CD4-positive, alpha-beta T cell (primary cell): ENCODE measurements at regions not wholly inside any gene's neighbourhood (a gene's known extent, or its start where the extent isn't known, plus 50 kb on each side); places are given as distances from the start of the nearest gene placed in this dataset.

Experiments
- ATAC-seq: fragments of 200-7000 bp; cut with Tn5 transposase; one replicate; pipeline ENCODE4 v1.10.0; 2022; ENCODE audit warnings: mild to moderate bottlenecking; ENCODE audit not compliant: poor library complexity
- CTCF ChIA-PET: fragments of 350-600 bp; sonication (Branson Sonifier 250); formaldehyde crosslinking; loops from one replicate; lab custom pipeline; 2021; ENCODE audit warnings: antibody characterized with exemption, inconsistent platforms; lab: Charles Lee
- POLR2A ChIA-PET: fragments of 350-600 bp; sonication (Branson Sonifier 250); formaldehyde crosslinking; loops from one replicate; lab custom pipeline; 2021; ENCODE audit warnings: antibody characterized with exemption, inconsistent platforms; lab: Charles Lee
- DNase-seq, 14 experiments: peaks; one replicate each; pipeline ENCODE4 v3.0.0-alpha.2; 2013 to 2020; ENCODE audit warnings: mixed read lengths in 2 of 14
- H3K27ac ChIP-seq, 2 donors: one replicate each; pipeline versions ENCODE4 v1.5.1 to v1.7.0; 2013; ENCODE audit warnings: low read length in 2 of 2, low read depth in 1 of 2, mild to moderate bottlenecking in 1 of 2
- H3K27me3 ChIP-seq, 2 experiments: 1 replicate in 1 of 2; 2 replicates in 1 of 2; pipeline versions ENCODE4 v1.6.1 to v1.7.0; 2013; ENCODE audit warnings: low read length in 2 of 2, control low read depth in 1 of 2, mild to moderate bottlenecking in 1 of 2, moderate library complexity in 1 of 2; ENCODE audit not compliant: insufficient read depth in 2 of 2, control insufficient read depth in 1 of 2
- H3K36me3 ChIP-seq: one replicate; pipeline ENCODE4 v1.6.1; 2013; ENCODE audit warnings: low read length, control low read depth; ENCODE audit not compliant: insufficient read depth
- H3K4me1 ChIP-seq: one replicate; pipeline ENCODE4 v1.6.1; 2013; ENCODE audit warnings: low read length, control low read depth; ENCODE audit not compliant: insufficient read depth
- H3K4me3 ChIP-seq: one replicate; pipeline ENCODE4 v1.5.1; 2013; ENCODE audit warnings: mild to moderate bottlenecking, low read length, moderate library complexity
- H3K9me3 ChIP-seq, 2 experiments: 1 replicate in 1 of 2; 2 replicates in 1 of 2; pipeline versions ENCODE4 v1.6.1 to v1.7.0; 2013; ENCODE audit warnings: low read length in 2 of 2, mild to moderate bottlenecking in 2 of 2, control low read depth in 1 of 2, moderate library complexity in 1 of 2; ENCODE audit not compliant: control insufficient read depth in 1 of 2, insufficient read depth in 1 of 2
- H3K27ac Mint-ChIP-seq: one replicate; pipeline ENCODE4 v1.8.0; 2020; ENCODE audit warnings: mixed read lengths
- H3K27me3 Mint-ChIP-seq: one replicate; pipeline ENCODE4 v1.8.0; 2021; ENCODE audit warnings: mixed read lengths
- H3K36me3 Mint-ChIP-seq: one replicate; pipeline ENCODE4 v1.8.0; 2021; ENCODE audit warnings: low read depth, mixed read lengths
- H3K4me1 Mint-ChIP-seq: one replicate; pipeline ENCODE4 v1.8.0; 2021; ENCODE audit warnings: low read depth, mixed read lengths
- H3K4me3 Mint-ChIP-seq: one replicate; pipeline ENCODE4 v1.8.0; 2020; ENCODE audit warnings: mild to moderate bottlenecking, mixed read lengths
- H3K9me3 Mint-ChIP-seq: one replicate; pipeline ENCODE4 v1.8.0; 2020; ENCODE audit warnings: mixed read lengths
- intact Hi-C, 2 experiments: fragments of 100-400 bp; cut with DNase I in 1 of 2; cut with micrococcal nuclease in 1 of 2; formaldehyde crosslinking; loops; one replicate each; pipeline versions ENCODE4 v1.15.1 to v1.9.0; 2023 to 2025; cut with DNase I, micrococcal nuclease
- TF ChIP-seq, protein P1 (sequence below): fragments of 200-600 bp; IDR thresholded peaks from one replicate; pipeline ENCODE4 v1.8.0; 2022; ENCODE audit warnings: antibody characterized with exemption, mild to moderate bottlenecking

GRCh38 chr9:135244271-135245221 is 157.1 kb downstream of the OLFM1 start:
- H3K9me3 ChIP-seq, result peaks cover 0 to 7% of the 10 kb centered on the region in 2 experiments
- TF ChIP-seq, protein P1, sequence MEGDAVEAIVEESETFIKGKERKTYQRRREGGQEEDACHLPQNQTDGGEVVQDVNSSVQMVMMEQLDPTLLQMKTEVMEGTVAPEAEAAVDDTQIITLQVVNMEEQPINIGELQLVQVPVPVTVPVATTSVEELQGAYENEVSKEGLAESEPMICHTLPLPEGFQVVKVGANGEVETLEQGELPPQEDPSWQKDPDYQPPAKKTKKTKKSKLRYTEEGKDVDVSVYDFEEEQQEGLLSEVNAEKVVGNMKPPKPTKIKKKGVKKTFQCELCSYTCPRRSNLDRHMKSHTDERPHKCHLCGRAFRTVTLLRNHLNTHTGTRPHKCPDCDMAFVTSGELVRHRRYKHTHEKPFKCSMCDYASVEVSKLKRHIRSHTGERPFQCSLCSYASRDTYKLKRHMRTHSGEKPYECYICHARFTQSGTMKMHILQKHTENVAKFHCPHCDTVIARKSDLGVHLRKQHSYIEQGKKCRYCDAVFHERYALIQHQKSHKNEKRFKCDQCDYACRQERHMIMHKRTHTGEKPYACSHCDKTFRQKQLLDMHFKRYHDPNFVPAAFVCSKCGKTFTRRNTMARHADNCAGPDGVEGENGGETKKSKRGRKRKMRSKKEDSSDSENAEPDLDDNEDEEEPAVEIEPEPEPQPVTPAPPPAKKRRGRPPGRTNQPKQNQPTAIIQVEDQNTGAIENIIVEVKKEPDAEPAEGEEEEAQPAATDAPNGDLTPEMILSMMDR, result no peak
- no peak overlapping the region for H3K27ac ChIP-seq
- no peaks in the 10 kb centered on the region for H3K36me3 ChIP-seq
- H3K27me3 ChIP-seq, result peaks cover 0 to 4% of the 10 kb centered on the region in 2 experiments
- peaks cover 12% of the 10 kb centered on the region for H3K27me3 Mint-ChIP-seq
- intact Hi-C loops, result no loop called here
- ATAC-seq (no peak), DNase-seq (no peak)
- no peaks in the 10 kb centered on the region for H3K36me3 Mint-ChIP-seq
- H3K4me1 Mint-ChIP-seq, result no peaks in the 10 kb centered on the region
- no peak overlapping the region for H3K4me3 ChIP-seq
- no peak overlapping the region for H3K4me3 Mint-ChIP-seq
- H3K9me3 Mint-ChIP-seq, result no peaks in the 10 kb centered on the region
- H3K4me1 ChIP-seq, result no peaks in the 10 kb centered on the region
- ChIA-PET CTCF (no interaction called here), POLR2A (no interaction called here)
- no peak overlapping the region for H3K27ac Mint-ChIP-seq

- no peak overlapping the region for H3K4me3 Mint-ChIP-seq
- DNase-seq (no peak), ATAC-seq (no peak)
- H3K4me1 ChIP-seq, result no peaks in the 10 kb centered on the region
- H3K4me3 ChIP-seq, result no peak overlapping the region
- peaks cover 0 to 4% of the 10 kb centered on the region in 2 experiments for H3K27me3 ChIP-seq
- TF ChIP-seq, protein P1, result no peak
- intact Hi-C loops, result no loop called here
- H3K27ac Mint-ChIP-seq, result no peak overlapping the region
- H3K4me1 Mint-ChIP-seq, result no peaks in the 10 kb centered on the region
- H3K36me3 Mint-ChIP-seq, result no peaks in the 10 kb centered on the region
- POLR2A ChIA-PET, result no interaction called here
- no peak overlapping the region for H3K27ac ChIP-seq
- H3K9me3 ChIP-seq, result peaks cover 0 to 6% of the 10 kb centered on the region in 2 experiments
- H3K27me3 Mint-ChIP-seq, result peaks cover 12% of the 10 kb centered on the region
- no peaks in the 10 kb centered on the region for H3K9me3 Mint-ChIP-seq
- CTCF ChIA-PET, result no interaction called here
- no peaks in the 10 kb centered on the region for H3K36me3 ChIP-seq
Measured at GRCh38 chr9:135245482-135246247, 158.2 kb downstream of the OLFM1 start.

DNA sequence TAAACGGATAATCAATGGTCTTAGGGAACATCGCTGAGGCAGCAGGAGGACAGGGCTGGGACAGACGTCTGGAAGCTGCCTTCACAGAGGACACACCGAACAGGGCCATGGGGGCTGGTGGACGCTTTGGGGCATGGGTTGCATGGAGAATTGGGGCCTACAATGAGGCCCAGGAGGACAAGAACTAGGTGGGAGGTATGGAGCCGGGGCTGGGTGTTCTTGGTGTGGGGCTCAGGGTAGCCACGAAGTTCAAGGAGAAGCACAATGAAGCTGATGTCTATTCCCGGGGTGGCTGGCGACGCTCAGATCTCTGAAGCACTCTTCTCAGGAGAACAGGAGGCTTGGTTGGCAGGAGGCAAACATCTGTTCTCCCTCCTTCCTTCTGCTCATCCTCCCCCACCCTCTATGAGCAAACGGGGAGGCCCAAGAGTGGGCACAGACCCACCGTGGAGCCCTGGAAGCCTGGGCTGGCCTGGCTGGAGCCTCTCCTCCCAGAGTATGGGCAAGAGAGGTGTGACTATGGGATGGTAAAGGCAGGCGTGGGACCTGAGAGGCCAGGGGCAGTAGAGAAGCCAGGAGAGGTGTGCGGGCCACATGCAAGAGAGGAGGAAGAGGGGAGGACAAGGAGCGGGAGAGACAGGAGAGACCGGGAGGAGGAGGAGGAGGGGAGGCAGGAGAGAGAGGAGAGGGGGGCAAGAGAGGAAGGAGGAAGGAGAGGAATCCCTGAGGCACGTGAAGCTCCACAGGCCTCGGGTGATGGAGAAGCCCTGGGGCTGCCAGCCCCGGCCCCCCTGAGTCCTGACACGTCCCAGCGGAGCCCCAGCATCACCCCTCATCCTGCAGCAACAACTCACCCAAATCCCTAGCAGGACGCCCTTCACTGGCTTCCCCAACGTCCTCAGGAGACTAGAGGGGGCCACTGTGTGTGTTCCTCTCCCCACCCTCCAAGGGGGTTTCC is 159.1 kb downstream of the OLFM1 start:
- H3K27me3 ChIP-seq, result peaks cover 0 to 4% of the 10 kb centered on the region in 2 experiments
- POLR2A ChIA-PET, result no interaction called here
- ATAC-seq (no peak), DNase-seq (no peak)
- Mint-ChIP-seq H3K36me3 (no peaks in the 10 kb centered on the region), H3K27ac (no peak overlapping the region), H3K27me3 (peaks cover 12% of the 10 kb centered on the region), H3K9me3 (no peaks in the 10 kb centered on the region), H3K4me1 (no peaks in the 10 kb centered on the region), H3K4me3 (no peak overlapping the region)
- CTCF ChIA-PET, result no interaction called here
- H3K4me3 ChIP-seq, result no peak overlapping the region
- TF ChIP-seq, protein P1, result no peak
- H3K27ac ChIP-seq, result no peak overlapping the region
- no peaks in the 10 kb centered on the region for H3K4me1 ChIP-seq
- H3K9me3 ChIP-seq, result peaks cover 0 to 6% of the 10 kb centered on the region in 2 experiments
- intact Hi-C loops, result no loop called here
- no peaks in the 10 kb centered on the region for H3K36me3 ChIP-seq
